Activated CD4-positive, alpha-beta T cell treated with anti-CD3 and anti-CD28 coated beads for 24 hours (primary cell): ENCODE measurements at regions not wholly inside any gene's neighbourhood (a gene's known extent, or its start where the extent isn't known, plus 50 kb on each side); places are given as distances from the start of the nearest gene placed in this dataset.

Experiments used
- DNase-seq, 2 donors: peaks; one replicate each; pipeline ENCODE4 v3.0.0-alpha.2; 2020; ENCODE audit warnings: low read depth in 2 of 2

DNA sequence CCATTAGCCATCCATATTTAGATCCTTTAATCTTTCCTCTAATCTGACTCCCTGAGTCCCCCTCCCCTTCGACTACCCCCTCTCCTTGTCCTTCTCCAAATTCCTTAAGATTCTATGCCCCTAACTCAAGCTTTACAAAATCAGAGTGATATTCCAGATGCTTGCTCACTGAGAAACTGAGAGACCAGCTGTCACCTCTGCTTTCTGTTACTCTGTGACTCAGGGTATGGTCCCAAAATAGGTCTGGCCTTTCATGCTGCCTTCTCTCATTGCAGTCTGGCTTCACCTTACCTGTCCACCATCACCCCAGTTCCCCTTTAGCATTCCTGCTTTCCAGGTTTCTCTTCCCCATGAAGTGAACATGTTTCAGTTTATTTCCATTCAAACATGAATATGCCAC lies 383.3 kb upstream of the SLC30A5 start:
- DNase-seq = no peak

DNA sequence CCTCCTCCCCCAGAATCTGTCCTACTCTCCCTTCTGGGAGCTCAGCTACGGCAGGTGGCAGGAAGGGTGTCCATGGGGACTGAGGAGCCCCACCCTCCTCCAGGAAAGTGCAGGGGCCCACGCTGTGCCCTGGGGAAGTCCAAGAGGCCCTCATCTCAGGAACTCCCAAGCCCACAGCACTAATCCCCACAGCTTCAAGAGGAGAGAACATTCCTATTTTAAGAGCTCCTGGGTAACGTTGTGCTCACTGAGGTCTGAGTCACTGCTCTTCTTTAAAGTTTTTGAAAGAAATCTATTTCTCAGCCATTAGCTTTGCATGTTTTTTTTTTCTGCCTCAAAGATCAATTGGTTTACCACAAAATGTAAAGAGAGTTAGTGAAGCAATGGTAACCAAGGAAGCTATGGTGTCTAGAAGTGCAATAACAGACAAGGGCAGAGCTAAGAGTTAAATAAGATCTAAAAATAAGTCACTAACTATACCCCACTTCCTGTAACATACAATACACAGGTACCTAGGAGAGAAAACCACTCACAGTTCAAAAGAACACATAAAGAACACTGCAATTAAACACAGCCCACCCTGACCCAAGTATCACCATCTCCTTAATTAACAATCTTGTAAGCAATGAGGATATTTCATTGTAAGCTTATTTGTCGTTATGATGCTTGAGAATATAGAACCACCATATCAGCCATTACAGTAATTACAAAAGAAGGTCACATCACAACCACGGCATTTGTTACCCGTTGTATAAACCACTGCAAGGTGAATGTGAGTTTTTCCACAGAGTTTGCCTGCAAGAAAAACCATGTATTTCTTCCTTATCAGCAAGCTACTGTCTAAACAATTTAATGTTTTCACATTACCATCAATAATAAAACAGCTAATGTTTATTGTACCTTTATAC lies 382.3 kb upstream of the SLC30A5 start:
- DNase-seq = no peak

- DNase-seq = no peak
Observed at GRCh38 chr5:68714810-68715209, 379.0 kb upstream of the SLC30A5 start.

DNA sequence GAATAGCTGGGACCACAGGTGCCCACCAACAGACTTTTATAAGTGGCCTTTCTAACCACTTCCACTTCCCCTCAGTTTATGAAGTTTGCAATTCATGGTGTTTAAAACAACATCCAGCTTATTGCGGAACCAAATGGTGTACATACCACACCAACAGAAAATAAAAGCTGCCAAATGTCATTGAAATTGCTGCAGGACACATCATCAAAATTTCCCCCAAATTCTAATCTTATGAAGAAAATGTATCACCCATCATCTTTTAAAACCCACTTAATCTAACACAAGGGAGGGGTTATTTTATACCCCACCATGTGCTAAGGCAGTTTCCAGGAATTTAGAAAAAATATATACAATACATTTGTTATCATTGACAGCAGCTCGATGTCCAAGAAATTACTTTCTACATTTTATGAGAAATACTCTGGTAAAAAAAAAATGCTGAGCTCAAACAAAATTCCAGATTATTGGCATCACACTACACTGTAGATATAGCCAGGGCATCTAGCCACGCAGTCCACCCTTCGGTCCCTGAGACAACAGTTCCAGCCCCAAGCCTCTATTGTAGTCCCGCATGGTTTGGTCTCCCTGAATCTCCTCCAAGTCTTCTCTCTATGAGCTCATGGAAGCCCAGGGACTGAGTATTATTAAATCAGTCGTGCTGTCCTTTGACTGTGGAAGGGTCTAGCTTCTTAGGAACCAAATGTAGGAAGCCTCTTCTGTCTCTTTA lies 372.8 kb upstream of the SLC30A5 start:
- no peak for DNase-seq

GRCh38 chr5:68722357-68722756 lies 371.5 kb upstream of the SLC30A5 start:
- DNase-seq = no peak

DNA sequence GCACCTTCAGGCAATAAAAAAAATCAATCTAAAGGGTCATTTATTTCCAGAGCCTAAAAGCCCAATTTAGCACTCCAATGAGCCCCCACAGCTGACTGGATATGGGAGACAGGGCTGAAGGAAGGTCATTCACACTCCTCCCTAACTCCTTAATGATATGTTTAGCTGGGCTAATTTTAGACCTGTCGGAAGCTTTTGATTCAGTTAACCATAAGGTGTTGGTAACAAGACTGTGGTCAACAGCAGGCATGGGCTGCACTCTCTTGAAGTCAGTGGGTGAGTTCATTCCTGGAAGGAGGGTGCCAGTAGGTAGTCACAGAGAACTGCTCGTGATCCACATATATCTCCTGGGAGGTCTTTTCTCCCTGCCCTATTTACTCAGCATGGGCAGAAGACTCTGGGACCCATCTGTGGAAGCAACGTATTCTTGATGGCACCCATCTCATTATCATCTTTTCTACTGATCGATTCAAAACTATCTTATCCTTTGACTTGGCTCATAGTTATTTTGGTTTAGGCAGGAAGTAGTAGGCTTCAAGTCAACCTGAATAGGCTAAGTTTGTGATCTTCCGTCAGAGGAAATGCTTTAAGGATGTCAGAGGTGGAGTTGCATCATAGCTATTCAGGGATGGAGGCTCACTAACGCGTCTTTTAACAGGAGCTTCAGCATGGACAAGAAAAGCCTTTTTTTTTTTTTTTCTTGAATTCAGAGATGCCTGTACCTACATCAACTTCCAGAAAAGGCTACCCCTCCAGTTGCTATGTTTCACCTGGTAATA lies 367.7 kb upstream of the SLC30A5 start:
- DNase-seq = no peak

DNA sequence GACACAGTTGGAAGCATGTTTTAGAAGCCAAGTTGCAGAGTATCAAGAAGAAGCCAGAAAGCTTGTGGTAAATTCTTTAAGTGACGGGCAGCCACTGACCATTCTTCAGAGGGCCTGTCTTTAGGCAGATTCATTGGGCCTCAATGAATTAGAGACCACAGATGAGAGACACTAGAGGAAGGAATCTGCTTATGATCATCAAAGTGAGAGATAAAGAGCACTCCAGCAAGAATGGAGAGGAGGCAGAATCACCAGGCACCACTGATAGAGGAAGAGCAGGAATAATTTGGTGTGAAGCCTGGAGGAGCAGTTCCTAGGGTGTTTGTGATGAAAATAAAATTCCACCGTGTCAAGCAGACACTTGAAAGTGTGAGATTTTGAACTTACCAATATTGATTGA lies 365.9 kb upstream of the SLC30A5 start:
- DNase-seq = no peak

- DNase-seq = no peak
Observed at GRCh38 chr5:68729678-68730077, 364.1 kb upstream of the SLC30A5 start.

GRCh38 chr5:68730220-68730978 lies 363.4 kb upstream of the SLC30A5 start:
- DNase-seq = no peak

DNA sequence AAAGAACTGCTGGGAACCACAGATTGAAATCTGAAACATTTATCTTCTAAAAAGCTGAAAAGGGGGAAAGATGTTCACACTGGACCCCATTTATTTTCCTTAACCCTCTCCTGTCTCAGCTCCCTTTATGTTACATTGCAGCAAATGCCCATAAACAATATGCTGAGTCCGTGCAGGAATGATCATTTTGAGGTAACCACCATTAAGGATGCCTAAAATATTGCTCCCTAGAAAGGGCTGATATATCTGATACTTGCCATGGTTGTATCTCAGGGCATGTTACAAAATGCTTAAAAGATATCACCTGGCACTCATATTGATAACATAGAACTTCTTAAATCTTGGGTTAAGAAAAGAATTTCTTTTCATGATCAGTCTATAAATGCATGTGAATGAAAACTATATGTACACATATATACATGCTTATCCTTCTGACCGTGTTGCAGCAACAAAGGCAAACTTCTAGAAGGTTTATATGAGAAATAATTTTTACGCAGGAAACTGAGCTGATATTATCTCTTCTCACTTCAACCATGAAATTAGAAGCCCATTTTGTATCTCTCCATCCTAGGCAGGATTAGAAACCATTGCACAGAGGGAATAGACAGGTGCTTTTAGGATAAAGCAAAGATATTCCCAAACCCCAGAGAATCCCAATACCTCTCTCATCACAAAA lies 362.7 kb upstream of the SLC30A5 start:
- DNase-seq = no peak

- no peak for DNase-seq
Observed at GRCh38 chr5:68732251-68732650, 361.6 kb upstream of the SLC30A5 start.

DNA sequence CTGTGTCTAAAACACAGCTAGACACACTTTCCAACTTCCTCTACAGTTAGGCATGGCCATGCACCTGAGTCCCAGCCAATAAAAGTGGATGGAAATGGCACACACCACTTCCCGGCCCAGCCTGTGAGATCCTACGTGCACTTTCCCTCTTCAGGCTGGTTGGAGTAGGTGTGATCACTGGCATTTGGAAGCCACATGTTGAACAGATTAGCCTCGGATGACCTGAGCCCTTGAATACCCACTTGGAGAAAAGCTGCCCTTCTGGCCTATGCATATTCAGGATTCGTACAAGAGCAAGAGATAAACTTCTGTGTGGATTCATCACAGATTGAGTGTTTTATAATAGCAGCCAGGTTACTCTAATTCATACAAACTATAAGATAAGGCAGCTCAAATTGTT lies 359.0 kb upstream of the SLC30A5 start:
- DNase-seq = no peak

- DNase-seq = no peak
Observed at GRCh38 chr5:68738236-68738635, 355.6 kb upstream of the SLC30A5 start.

DNA sequence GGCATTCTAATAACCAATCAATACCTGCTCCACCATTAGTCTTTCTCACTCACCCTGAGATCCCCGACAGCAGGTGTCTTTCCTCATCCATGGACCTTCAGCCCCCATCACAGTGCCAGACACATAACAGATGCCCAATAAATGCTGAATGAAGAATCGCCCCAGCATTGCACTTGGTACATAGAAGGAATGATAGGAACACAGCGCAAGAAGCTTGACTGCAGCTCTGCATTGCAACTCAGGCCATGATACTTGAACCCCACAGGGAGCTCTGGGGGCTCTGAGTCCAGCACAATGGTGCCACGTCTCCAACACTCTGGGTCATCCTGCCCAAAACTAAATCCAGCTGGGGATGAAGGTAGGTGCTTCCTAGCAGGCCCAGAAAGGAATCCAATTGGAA lies 355.0 kb upstream of the SLC30A5 start:
- DNase-seq = no peak

DNA sequence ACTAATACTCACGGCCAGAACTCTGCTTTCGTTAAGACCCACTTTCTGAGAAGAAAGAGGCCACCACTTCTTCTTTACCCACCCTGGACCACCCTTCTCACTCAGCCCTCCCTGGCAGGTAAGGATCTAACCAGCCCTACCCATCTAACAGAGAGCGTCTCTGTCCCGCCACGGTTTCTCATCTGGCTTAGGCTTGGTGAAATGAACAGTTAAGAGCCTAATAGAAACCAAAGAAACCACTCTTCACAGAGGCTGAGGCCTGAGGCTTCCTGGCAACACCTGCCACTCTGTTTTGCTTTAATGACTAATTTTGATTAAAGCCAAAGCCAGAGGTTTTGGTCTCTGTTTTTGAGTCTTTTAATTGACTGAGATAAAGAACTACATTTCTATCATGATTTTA lies 354.1 kb upstream of the SLC30A5 start:
- no peak for DNase-seq

DNA sequence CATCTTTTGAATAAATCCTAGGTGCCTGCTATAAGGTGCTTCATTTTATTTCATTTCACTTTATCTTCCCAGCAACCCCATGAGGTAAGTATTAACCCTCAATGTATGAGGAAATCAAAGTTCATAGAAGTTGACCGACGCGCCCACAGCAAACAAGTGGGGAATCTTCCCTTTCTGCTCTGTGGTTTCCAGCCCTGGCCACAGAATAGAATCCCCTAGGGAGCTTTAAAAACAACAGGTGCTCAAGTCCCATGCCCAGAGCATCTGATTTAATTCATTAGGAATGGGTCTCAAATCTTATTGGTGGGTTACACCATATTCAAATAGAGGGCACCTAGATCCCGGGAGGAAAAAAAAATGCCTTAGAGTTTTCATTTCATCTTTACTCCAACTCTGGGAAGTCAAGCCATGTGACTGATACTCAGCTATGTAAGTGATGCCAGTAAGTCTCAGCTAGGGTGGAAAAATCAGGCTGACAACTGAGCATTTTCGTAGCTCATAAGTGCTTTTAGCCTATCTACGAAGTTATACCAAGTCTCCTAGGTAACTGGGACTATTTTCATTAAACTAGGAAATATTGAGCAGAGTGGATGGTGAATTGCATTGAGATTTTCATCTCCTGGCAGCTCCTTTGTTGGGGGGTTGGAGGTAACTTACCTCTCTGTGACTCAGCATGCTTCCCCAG lies 353.4 kb upstream of the SLC30A5 start:
- no peak for DNase-seq

DNA sequence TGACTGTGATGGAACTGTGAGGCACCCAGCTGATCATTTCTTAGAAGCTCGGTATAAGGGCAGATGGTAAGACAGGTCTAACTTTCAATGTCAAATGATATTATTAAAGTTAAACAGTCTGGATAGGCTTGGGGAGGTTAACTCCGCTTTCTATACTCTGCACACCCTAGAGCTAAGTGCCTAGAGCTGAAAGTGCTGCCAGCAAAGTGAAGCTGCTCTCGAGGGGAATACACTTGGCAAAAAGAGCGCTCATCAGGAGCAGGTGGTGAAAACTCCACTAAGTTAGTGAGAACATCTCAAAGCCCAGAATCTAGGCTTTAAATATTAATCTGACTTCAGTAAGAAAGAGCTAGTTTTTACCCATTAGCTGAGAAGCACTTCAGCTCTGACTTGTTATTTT lies 349.6 kb upstream of the SLC30A5 start:
- DNase-seq = no peak

DNA sequence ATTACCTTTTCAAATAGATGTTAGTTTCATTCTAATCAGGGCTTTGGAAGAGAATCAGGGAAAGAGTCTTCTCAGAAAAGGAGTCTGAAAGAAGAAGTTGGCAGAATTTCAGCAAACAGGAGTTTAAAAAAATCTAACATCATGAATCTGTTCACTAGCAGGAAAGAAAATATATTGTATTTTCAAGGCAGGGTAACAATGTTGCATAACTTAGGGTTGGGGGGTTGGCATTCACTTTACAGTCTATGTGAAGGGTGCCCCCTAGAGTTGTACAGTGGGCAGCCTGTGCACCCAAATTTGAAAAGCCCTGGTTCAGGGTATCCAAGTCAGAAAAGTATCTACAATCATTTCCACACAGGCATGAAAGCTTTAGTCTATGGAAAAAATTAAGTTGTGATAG lies 348.4 kb upstream of the SLC30A5 start:
- no peak for DNase-seq

- no peak for DNase-seq
Observed at GRCh38 chr5:68746220-68746619, 347.6 kb upstream of the SLC30A5 start.

GRCh38 chr5:68746643-68747420 lies 347.0 kb upstream of the SLC30A5 start:
- no peak for DNase-seq
